SH-SY5Y (cell line): ENCODE measurements at regions not wholly inside any gene's neighbourhood (a gene's known extent, or its start where the extent isn't known, plus 50 kb on each side); places are given as distances from the start of the nearest gene placed in this dataset.

Source experiments
- GATA2 ChIP-seq: IDR thresholded peaks from 2 replicates; pipeline ENCODE4 v1.6.1; 2011; ENCODE audit warnings: mild to moderate bottlenecking, low read depth, low read length
- GATA3 ChIP-seq: IDR thresholded peaks from 2 replicates; pipeline ENCODE4 v1.6.1; 2011; ENCODE audit warnings: low read depth, mild to moderate bottlenecking, low read length, moderate library complexity

- no peak for TF ChIP-seq GATA3
- TF ChIP-seq GATA2, result no peak
Measured at GRCh38 chr1:234874291-234875288, 254.0 kb downstream of the TOMM20 start.
